Smooth muscle cell (in vitro differentiated cells): ENCODE measurements at regions not wholly inside any gene's neighbourhood (a gene's known extent, or its start where the extent isn't known, plus 50 kb on each side); places are given as distances from the start of the nearest gene placed in this dataset.
"Not testable (repeated sequence)": the region's sequence is repeated elsewhere in the genome, so short reads cannot be mapped to it uniquely, and the experiment has no call there.

Experiments
- DNase-seq: peaks from one replicate; lab custom pipeline; 2025; ENCODE audit not compliant: unreplicated experiment; lab: John Stamatoyannopoulos, UW
- H2AFZ ChIP-seq: fragments of 200-600 bp; sonication (generic); 2 replicates; pipeline ENCODE4 v1.6.0; 2016; ENCODE audit warnings: antibody characterized with exemption, low read depth, mild to moderate bottlenecking
- H3F3A ChIP-seq: fragments of 200-600 bp; sonication (generic); 2 replicates; pipeline ENCODE4 v1.6.0; 2017; ENCODE audit warnings: antibody characterized with exemption, low read depth
- H3K27ac ChIP-seq: fragments of 200-600 bp; sonication (generic); 2 replicates; pipeline ENCODE4 v1.5.1; 2016; ENCODE audit warnings: low read depth, mild to moderate bottlenecking
- H3K27me3 ChIP-seq: fragments of 200-600 bp; sonication (generic); 2 replicates; pipeline ENCODE4 v1.6.1; 2016; ENCODE audit warnings: low read depth, mild to moderate bottlenecking
- H3K36me3 ChIP-seq: fragments of 200-600 bp; sonication (generic); 2 replicates; pipeline ENCODE4 v1.5.1; 2016; ENCODE audit warnings: low read depth
- H3K4me1 ChIP-seq: fragments of 200-600 bp; sonication (generic); 2 replicates; pipeline ENCODE4 v1.5.1; 2016; ENCODE audit warnings: low read depth
- H3K4me2 ChIP-seq: fragments of 200-600 bp; sonication (generic); 2 replicates; pipeline ENCODE4 v1.6.0; 2016; ENCODE audit warnings: mild to moderate bottlenecking
- H3K4me3 ChIP-seq: fragments of 200-600 bp; sonication (generic); 2 replicates; pipeline ENCODE4 v1.5.1; 2016; ENCODE audit warnings: mild to moderate bottlenecking
- H3K79me2 ChIP-seq: fragments of 200-600 bp; sonication (generic); 2 replicates; pipeline ENCODE4 v1.6.0; 2016; ENCODE audit warnings: low read depth, mild to moderate bottlenecking
- H3K9ac ChIP-seq: fragments of 200-600 bp; sonication (generic); 2 replicates; pipeline ENCODE4 v1.6.0; 2016; ENCODE audit warnings: low read depth
- H3K9me3 ChIP-seq: fragments of 200-600 bp; sonication (generic); replicated peaks from 2 replicates; pipeline ENCODE4 v1.5.1; 2016; ENCODE audit warnings: low read depth
- H4K20me1 ChIP-seq: fragments of 200-600 bp; sonication (generic); 2 replicates; pipeline ENCODE4 v1.6.0; 2016; ENCODE audit warnings: low read depth
- CTCF ChIP-seq: fragments of 200-600 bp; sonication (generic); IDR thresholded peaks from 2 replicates; pipeline ENCODE4 v1.5.1; 2017; ENCODE audit warnings: borderline replicate concordance, mild to moderate bottlenecking, antibody characterized with exemption; ENCODE audit not compliant: insufficient read depth, poor library complexity, severe bottlenecking
- WGBS: methylation state at CpG from one replicate; pipeline ENCODE4 v1.1.7; 2016; ENCODE audit warnings: low lambda C conversion rate; 5-methylcytosine and 5-hydroxymethylcytosine counted together

GRCh38 chr14:43671716-43672485, 835.2 kb downstream of the FSCB start:
- H3K27me3 ChIP-seq, result no peaks in the 10 kb centered on the region
- H3K79me2 ChIP-seq, result no peaks in the 10 kb centered on the region
- no peak for DNase-seq
- no peaks in the 10 kb centered on the region for H4K20me1 ChIP-seq
- H3K27ac ChIP-seq, result no peak overlapping the region
- no peaks in the 10 kb centered on the region for H3K4me1 ChIP-seq
- H2AFZ ChIP-seq, result no peak overlapping the region
- no peak for TF ChIP-seq CTCF
- no peak overlapping the region for H3K4me3 ChIP-seq
- 89% methylated on average over 3 of the region's 3 CpGs for WGBS
- no peaks in the 10 kb centered on the region for H3K9me3 ChIP-seq
- no peaks in the 10 kb centered on the region for H3K36me3 ChIP-seq
- no peak overlapping the region for H3K9ac ChIP-seq
- no peaks in the 10 kb centered on the region for H3F3A ChIP-seq
- no peak overlapping the region for H3K4me2 ChIP-seq

- H3K27ac ChIP-seq, result no peak overlapping the region
- no peaks in the 10 kb centered on the region for H3K4me1 ChIP-seq
- no peak for DNase-seq
- H3K79me2 ChIP-seq, result no peaks in the 10 kb centered on the region
- no peak overlapping the region for H3K4me2 ChIP-seq
- H3K27me3 ChIP-seq, result no peaks in the 10 kb centered on the region
- no peaks in the 10 kb centered on the region for H3K9me3 ChIP-seq
- H4K20me1 ChIP-seq, result no peaks in the 10 kb centered on the region
- no peak overlapping the region for H3K9ac ChIP-seq
- no peak overlapping the region for H2AFZ ChIP-seq
- no peak for TF ChIP-seq CTCF
- 90% methylated on average over 1 of the region's 1 CpG for WGBS
- no peaks in the 10 kb centered on the region for H3K36me3 ChIP-seq
- H3K4me3 ChIP-seq, result no peak overlapping the region
- no peaks in the 10 kb centered on the region for H3F3A ChIP-seq
Observed at GRCh38 chr14:43669355-43669754, 837.7 kb downstream of the FSCB start.

GRCh38 chr14:43665570-43666267, 841.4 kb downstream of the FSCB start:
- Histone ChIP-seq H3K4me2 (no peak overlapping the region), H3K9me3 (no peaks in the 10 kb centered on the region), H4K20me1 (no peaks in the 10 kb centered on the region), H3K4me3 (no peak overlapping the region), H3K79me2 (no peaks in the 10 kb centered on the region), H2AFZ (no peak overlapping the region), H3K27ac (no peak overlapping the region), H3K27me3 (no peaks in the 10 kb centered on the region), H3K36me3 (no peaks in the 10 kb centered on the region), H3K4me1 (no peaks in the 10 kb centered on the region), H3F3A (no peaks in the 10 kb centered on the region), H3K9ac (no peak overlapping the region)
- no peak for TF ChIP-seq CTCF
- 89% methylated on average over 9 of the region's 9 CpGs for WGBS
- DNase-seq, result no peak

- not testable (repeated sequence) for H3K9me3 ChIP-seq, H3K79me2 ChIP-seq, H3K4me2 ChIP-seq, H4K20me1 ChIP-seq, H3K4me1 ChIP-seq, H3F3A ChIP-seq, H3K9ac ChIP-seq, H3K27ac ChIP-seq, H3K4me3 ChIP-seq, H3K27me3 ChIP-seq, DNase-seq, H2AFZ ChIP-seq, H3K36me3 ChIP-seq
- 91% methylated on average over 2 of the region's 2 CpGs for WGBS
Observed at GRCh38 chr14:43655194-43655593, 851.9 kb downstream of the FSCB start.
